ENCODE measurements at regions not wholly inside any gene's neighbourhood (a gene's known extent, or its start where the extent isn't known, plus 50 kb on each side); places are given as distances from the start of the nearest gene placed in this dataset.

DNA sequence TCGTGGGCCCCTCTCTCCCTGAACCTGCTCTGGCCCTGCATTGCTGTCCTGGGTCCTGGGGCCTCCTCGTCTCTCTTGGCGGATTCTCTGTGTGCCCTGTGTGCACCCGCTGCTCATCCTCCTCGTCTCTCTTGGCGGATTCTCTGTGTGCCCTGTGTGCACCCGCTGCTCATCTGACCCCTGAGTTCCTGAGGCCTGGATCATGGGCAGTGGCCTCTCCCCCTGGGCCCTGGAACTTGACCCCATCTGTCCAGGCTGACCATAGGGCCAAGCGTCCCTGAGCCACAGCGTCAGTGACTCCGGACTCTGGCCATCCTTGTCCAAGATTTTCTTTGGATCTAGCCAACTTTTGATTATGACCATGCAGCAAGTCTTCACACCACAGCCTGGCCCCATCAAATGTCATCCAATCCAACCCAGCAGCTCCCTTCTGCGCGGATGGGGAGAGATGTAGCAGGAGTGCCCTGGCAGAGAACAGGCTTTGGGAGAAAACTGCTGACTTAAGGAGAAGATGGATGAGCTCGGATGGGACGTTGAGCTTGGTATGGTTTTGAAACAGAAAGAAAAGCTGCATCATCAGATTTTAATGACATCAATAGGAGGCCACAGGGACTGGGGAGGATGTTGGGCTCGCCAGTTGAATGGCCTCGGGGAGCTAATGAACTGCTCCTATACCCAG lies 455.1 kb upstream of the HS6ST1 start:
- DNase-seq, result no peak

- no peak for DNase-seq
Measured at GRCh38 chr2:128774320-128775216, 455.9 kb upstream of the HS6ST1 start.

- no peak for DNase-seq
Measured at GRCh38 chr2:128775217-128775913, 456.7 kb upstream of the HS6ST1 start.

- DNase-seq, result no peak
Measured at GRCh38 chr2:128775914-128776285, 457.2 kb upstream of the HS6ST1 start.

- no peak for DNase-seq
Measured at GRCh38 chr2:128776461-128777195, 458.0 kb upstream of the HS6ST1 start.

- no peak for DNase-seq
Measured at GRCh38 chr2:128777196-128778035, 458.7 kb upstream of the HS6ST1 start.

DNA sequence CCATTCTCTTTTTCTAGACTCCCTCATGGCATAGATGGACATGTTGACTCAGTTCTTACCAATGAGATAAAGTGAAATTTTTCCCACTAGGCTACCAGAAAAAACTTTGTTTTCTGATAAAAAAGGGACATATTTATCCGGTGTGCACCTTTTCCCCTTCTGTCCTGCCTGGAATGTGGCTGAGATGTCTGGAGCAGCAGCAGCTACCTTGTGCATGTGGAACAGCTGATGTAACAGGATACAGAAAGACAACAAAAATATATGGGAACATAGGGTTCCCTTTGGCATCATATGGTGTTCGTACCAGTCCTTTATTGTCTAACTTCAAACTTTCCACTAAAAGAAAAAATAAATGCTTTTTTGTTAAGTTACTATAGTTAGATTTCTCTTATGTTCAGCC lies 460.2 kb upstream of the HS6ST1 start:
- DNase-seq, result no peak

- no peak for DNase-seq
Measured at GRCh38 chr2:128779301-128780095, 460.8 kb upstream of the HS6ST1 start.

DNA sequence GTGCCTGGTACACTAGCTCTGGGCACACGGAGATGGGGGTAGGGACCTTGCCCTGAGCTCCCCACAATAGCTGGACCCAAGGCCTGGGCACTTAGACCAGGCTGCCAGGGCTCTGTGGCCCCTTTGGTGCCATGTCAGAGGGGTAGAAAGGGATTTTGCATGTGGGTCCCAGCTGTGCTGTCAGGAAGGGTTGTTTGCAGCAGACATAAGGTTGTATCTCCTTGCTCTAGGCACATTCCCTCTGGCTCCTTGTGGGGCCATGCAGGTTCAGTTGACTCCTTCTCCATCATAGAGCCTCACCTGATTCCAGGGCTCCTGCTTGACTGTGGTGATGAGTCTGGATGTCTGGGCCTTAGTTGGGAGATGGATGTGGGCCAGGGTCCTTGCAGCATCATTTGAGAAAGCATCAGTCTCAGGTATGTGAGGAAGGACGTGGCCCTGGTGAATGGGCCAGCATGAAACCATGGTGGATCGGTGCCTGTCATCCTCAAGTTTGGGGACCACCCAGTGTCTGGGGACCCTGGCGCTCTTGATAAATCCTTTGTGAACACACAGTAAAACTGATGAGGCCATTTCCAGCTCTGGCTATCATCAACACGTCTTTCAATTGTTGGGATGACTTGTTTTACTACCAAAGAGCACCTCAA lies 461.9 kb upstream of the HS6ST1 start:
- no peak for DNase-seq

GRCh38 chr2:128781166-128781565 lies 462.5 kb upstream of the HS6ST1 start:
- DNase-seq, result no peak

GRCh38 chr2:128781585-128782385 lies 463.1 kb upstream of the HS6ST1 start:
- DNase-seq, result no peak

- DNase-seq, result no peak
Measured at GRCh38 chr2:128782411-128783192, 463.9 kb upstream of the HS6ST1 start.

DNA sequence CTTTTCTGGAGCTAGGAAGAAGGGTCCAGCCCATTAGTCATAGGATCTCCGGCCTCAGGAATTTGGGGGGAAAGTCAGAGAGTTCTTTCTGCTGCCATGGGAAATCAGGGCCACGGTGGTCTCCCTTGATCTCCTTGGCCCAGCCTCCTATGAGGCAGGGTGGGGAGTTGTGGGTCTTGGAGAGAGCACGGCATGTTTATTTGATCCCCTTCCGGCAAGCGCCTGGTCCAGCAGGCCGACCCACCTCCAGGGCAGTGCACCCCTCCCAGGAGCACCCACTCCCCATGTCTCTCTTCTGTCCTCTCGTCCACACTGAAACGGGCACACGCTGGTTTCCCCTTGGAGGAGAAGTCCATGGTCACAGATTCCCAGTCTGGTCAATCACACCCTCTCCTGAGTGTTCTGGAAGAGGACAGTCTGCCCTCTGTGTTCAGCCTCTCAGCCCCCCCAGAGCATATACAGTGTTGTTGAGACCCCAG lies 464.6 kb upstream of the HS6ST1 start:
- no peak for DNase-seq

DNA sequence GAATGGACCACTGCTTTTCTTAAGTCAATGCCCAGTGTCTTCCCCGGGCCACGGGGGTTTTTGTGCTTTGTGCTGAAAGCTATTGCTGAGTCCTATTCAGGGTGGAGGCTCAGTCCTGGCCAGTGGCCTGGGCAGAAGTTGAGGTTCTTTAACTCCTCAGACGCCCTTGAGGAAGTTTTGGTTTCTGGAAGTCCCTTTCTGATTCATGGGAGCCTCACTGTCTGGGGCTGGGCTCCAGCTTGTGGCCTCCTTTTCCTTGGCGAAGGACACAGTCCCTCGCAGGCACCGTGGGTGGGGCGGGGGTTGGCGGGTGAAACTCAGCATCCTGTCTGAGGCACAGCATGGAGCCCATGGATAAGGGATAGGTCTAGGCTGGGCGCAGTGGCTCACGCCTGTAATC lies 465.2 kb upstream of the HS6ST1 start:
- DNase-seq, result no peak

GRCh38 chr2:128784626-128785306 lies 466.1 kb upstream of the HS6ST1 start:
- DNase-seq, result no peak

DNA sequence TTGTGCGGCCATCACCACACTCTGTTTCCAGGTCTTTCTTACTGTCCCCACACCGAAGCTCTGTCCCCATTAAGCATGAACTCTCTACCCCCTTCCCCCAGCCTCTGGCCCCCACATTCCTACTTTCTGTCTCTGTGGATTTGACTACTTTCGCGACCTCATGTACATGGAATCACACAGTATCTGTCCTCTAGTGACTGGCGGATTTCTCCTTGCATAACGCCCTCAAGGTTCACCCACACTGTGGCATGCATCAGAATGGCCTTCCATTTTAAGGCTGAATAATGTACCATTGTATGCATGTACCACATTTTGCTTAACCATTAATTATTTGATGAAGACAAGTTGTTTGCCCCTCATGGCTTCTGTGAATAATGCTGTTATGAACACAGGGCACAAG lies 467.6 kb upstream of the HS6ST1 start:
- no peak for DNase-seq

DNA sequence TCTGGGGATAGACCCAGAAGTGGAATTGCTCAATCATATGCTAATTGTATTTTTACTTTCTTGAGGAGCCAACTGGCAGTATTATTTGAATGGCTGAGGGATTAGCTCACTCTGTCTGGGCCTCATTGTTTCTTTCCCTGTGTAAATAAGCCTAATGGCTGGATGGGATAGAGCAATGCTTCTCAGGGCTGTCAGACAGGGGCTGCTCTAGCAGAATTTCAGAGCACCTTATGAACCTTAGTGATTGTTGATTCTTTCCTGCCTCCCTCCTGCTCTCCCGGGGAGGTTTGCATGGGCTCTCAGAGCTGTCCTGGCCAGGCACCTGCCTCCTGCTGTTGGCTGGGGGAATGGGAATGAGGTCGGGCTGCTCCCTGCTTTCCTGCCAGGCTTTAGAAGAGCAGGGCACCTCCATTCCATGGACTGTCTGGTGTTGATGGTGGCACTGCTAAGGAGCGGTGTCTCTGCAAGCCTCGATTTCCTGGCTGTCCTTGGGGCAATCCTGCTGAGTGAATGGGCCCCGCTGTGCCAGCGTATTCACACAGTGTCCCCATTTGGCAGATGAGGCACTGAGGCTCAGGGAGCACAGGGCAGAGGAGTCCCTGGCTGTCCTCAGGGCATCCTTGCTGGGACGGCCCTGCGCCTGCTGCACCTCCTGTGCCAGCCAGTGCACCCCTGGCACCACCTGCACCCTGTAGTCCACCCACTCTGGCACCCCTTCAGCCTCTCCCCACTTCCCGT lies 468.2 kb upstream of the HS6ST1 start:
- DNase-seq, result no peak
